Trophoblast cell (in vitro differentiated cells and primary cell): ENCODE measurements at regions not wholly inside any gene's neighbourhood (a gene's known extent, or its start where the extent isn't known, plus 50 kb on each side); places are given as distances from the start of the nearest gene placed in this dataset.

ENCODE experiments used
- DNase-seq, 2 donors: peaks; one replicate each; pipeline ENCODE4 v3.0.0-alpha.2; 2016
- H2AFZ ChIP-seq: 2 replicates; pipeline ENCODE4 v1.6.1; 2013; ENCODE audit warnings: low read length, moderate library complexity, mild to moderate bottlenecking; ENCODE audit not compliant: insufficient read depth, poor library complexity
- H2AK5ac ChIP-seq: 2 replicates; pipeline ENCODE4 v1.6.1; 2013; ENCODE audit warnings: mild to moderate bottlenecking, low read length
- H2BK120ac ChIP-seq: 2 replicates; pipeline ENCODE4 v1.6.1; 2013; ENCODE audit warnings: low read length, mild to moderate bottlenecking, moderate library complexity; ENCODE audit not compliant: insufficient read depth, poor library complexity
- H2BK12ac ChIP-seq: 2 replicates; pipeline ENCODE4 v1.6.1; 2013; ENCODE audit warnings: mild to moderate bottlenecking, low read length, moderate library complexity
- H2BK5ac ChIP-seq: 2 replicates; pipeline ENCODE4 v1.6.1; 2013; ENCODE audit warnings: low read length, low read depth, moderate library complexity, mild to moderate bottlenecking; ENCODE audit not compliant: poor library complexity
- H3K14ac ChIP-seq: 2 replicates; pipeline ENCODE4 v1.6.1; 2013; ENCODE audit warnings: mild to moderate bottlenecking, low read length
- H3K18ac ChIP-seq: 2 replicates; pipeline ENCODE4 v1.6.1; 2013; ENCODE audit warnings: mild to moderate bottlenecking, low read length
- H3K23ac ChIP-seq: 2 replicates; pipeline ENCODE4 v1.6.1; 2013; ENCODE audit warnings: low read length
- H3K27ac ChIP-seq: 2 replicates; pipeline ENCODE4 v1.5.1; 2013; ENCODE audit warnings: low read depth, mild to moderate bottlenecking, inconsistent platforms, low read length, moderate library complexity
- H3K27me3 ChIP-seq: 2 replicates; pipeline ENCODE4 v1.6.1; 2013; ENCODE audit warnings: inconsistent platforms, mild to moderate bottlenecking, low read length, moderate library complexity; ENCODE audit not compliant: insufficient read depth
- H3K36me3 ChIP-seq, 2 experiments: 1 replicate in 1 of 2; 2 replicates in 1 of 2; pipeline ENCODE4 v1.6.1; 2013; ENCODE audit warnings: low read length in 2 of 2, mild to moderate bottlenecking in 2 of 2, moderate library complexity in 1 of 2; ENCODE audit not compliant: insufficient read depth in 2 of 2, control insufficient read depth in 1 of 2
- H3K4ac ChIP-seq: 2 replicates; pipeline ENCODE4 v1.6.1; 2013; ENCODE audit warnings: low read depth, mild to moderate bottlenecking, low read length, moderate library complexity
- H3K4me1 ChIP-seq, 2 experiments: 1 replicate in 1 of 2; 2 replicates in 1 of 2; pipeline ENCODE4 v1.6.1; 2013; ENCODE audit warnings: low read length in 2 of 2, mild to moderate bottlenecking in 2 of 2, moderate library complexity in 1 of 2; ENCODE audit not compliant: insufficient read depth in 2 of 2, control insufficient read depth in 1 of 2
- H3K4me2 ChIP-seq: 2 replicates; pipeline ENCODE4 v1.6.1; 2013; ENCODE audit warnings: inconsistent platforms, mild to moderate bottlenecking, low read length, moderate library complexity
- H3K4me3 ChIP-seq: 2 replicates; pipeline ENCODE4 v1.5.1; 2013; ENCODE audit warnings: mild to moderate bottlenecking, low read depth, low read length, inconsistent platforms
- H3K79me1 ChIP-seq: one replicate; pipeline ENCODE4 v1.6.1; 2013; ENCODE audit warnings: low read length
- H3K79me2 ChIP-seq: 2 replicates; pipeline ENCODE4 v1.6.1; 2013; ENCODE audit warnings: low read length, mild to moderate bottlenecking; ENCODE audit not compliant: control insufficient read depth, insufficient read depth, poor library complexity
- H3K9ac ChIP-seq: 2 replicates; pipeline ENCODE4 v1.6.1; 2013; ENCODE audit warnings: mild to moderate bottlenecking, low read length
- H3K9me3 ChIP-seq: 2 replicates; pipeline ENCODE4 v1.6.1; 2013; ENCODE audit warnings: low read depth, mild to moderate bottlenecking, control low read depth, inconsistent platforms, low read length; ENCODE audit not compliant: insufficient read depth
- H4K12ac ChIP-seq: 2 replicates; pipeline ENCODE4 v1.6.1; 2013; ENCODE audit warnings: low read depth, mild to moderate bottlenecking, low read length, moderate library complexity
- H4K8ac ChIP-seq: 2 replicates; pipeline ENCODE4 v1.6.1; 2013; ENCODE audit warnings: low read depth, mild to moderate bottlenecking, low read length, moderate library complexity
- H4K91ac ChIP-seq: one replicate; pipeline ENCODE4 v1.6.1; 2013; ENCODE audit warnings: low read depth, mild to moderate bottlenecking, low read length, moderate library complexity
- WGBS: extraction: QIAGEN DNeasy Blood & Tissue Kit; methylation state at CpG from one replicate; pipeline ENCODE4 v1.1.7; 2013; ENCODE audit warnings: missing lambda C conversion rate; ENCODE audit not compliant: insufficient read length, insufficient coverage; ENCODE audit errors: extremely low coverage; 5-methylcytosine and 5-hydroxymethylcytosine counted together

- Histone ChIP-seq H3K79me1 (no peaks in the 10 kb centered on the region), H2BK120ac (no peak overlapping the region), H4K12ac (no peak overlapping the region), H3K4me2 (no peak overlapping the region), H4K91ac (no peak overlapping the region), H3K14ac (no peak overlapping the region), H3K9ac (no peak overlapping the region), H3K27ac (no peak overlapping the region), H3K27me3 (no peaks in the 10 kb centered on the region), H3K36me3 (no peaks in the 10 kb centered on the region), H2AK5ac (no peak overlapping the region), H4K8ac (no peak overlapping the region), H3K18ac (no peak overlapping the region), H2BK5ac (no peak overlapping the region), H3K79me2 (no peaks in the 10 kb centered on the region), H3K4me1 (no peaks in the 10 kb centered on the region), H3K23ac (no peak overlapping the region), H3K9me3 (no peaks in the 10 kb centered on the region), H3K4me3 (no peak overlapping the region), H3K4ac (no peak overlapping the region), H2AFZ (no peak overlapping the region), H2BK12ac (no peak overlapping the region)
- DNase-seq: no peak
- WGBS: no CpG with 5 or more reads among the region's 3 CpGs
These were observed 121.0 kb downstream of the FHL5 start for GRCh38 chr6:96683819-96684528.

GRCh38 chr6:96682017-96682416 is 119.1 kb downstream of the FHL5 start:
- H3K27ac ChIP-seq: no peak overlapping the region
- no peak overlapping the region for H3K4me3 ChIP-seq
- no peak overlapping the region for H4K12ac ChIP-seq
- no peak overlapping the region for H3K23ac ChIP-seq
- H3K4me2 ChIP-seq: no peak overlapping the region
- no peaks in the 10 kb centered on the region for H3K79me1 ChIP-seq
- no peak overlapping the region for H2AFZ ChIP-seq
- H2BK12ac ChIP-seq: no peak overlapping the region
- no peaks in the 10 kb centered on the region for H3K36me3 ChIP-seq
- no peaks in the 10 kb centered on the region for H3K79me2 ChIP-seq
- H3K14ac ChIP-seq: no peak overlapping the region
- no peak overlapping the region for H3K9ac ChIP-seq
- no peak overlapping the region for H4K91ac ChIP-seq
- H2AK5ac ChIP-seq: no peak overlapping the region
- no peak overlapping the region for H3K18ac ChIP-seq
- H2BK120ac ChIP-seq: no peak overlapping the region
- H4K8ac ChIP-seq: no peak overlapping the region
- DNase-seq: no peak
- H3K9me3 ChIP-seq: no peaks in the 10 kb centered on the region
- no peak overlapping the region for H3K4ac ChIP-seq
- no peak overlapping the region for H2BK5ac ChIP-seq
- H3K4me1 ChIP-seq: no peaks in the 10 kb centered on the region
- no peaks in the 10 kb centered on the region for H3K27me3 ChIP-seq

- Histone ChIP-seq H3K36me3 (no peaks in the 10 kb centered on the region), H2BK12ac (no peak overlapping the region), H3K4me2 (no peak overlapping the region), H3K9me3 (no peaks in the 10 kb centered on the region), H4K8ac (no peak overlapping the region), H3K79me2 (no peaks in the 10 kb centered on the region), H2BK120ac (no peak overlapping the region), H4K12ac (no peak overlapping the region), H3K27ac (no peak overlapping the region), H2BK5ac (no peak overlapping the region), H2AFZ (no peak overlapping the region), H3K9ac (no peak overlapping the region), H4K91ac (no peak overlapping the region), H3K23ac (no peak overlapping the region), H3K18ac (no peak overlapping the region), H3K4me3 (no peak overlapping the region), H2AK5ac (no peak overlapping the region), H3K27me3 (no peaks in the 10 kb centered on the region), H3K79me1 (no peaks in the 10 kb centered on the region), H3K4me1 (no peaks in the 10 kb centered on the region), H3K4ac (no peak overlapping the region), H3K14ac (no peak overlapping the region)
- no peak for DNase-seq
- no CpG with 5 or more reads among the region's 1 CpG for WGBS
These were observed 112.7 kb downstream of the FHL5 start for GRCh38 chr6:96675597-96675996.
